Natural killer cell (primary cell): ENCODE measurements at regions not wholly inside any gene's neighbourhood (a gene's known extent, or its start where the extent isn't known, plus 50 kb on each side); places are given as distances from the start of the nearest gene placed in this dataset.
"Not testable (repeated sequence)": the region's sequence is repeated elsewhere in the genome, so short reads cannot be mapped to it uniquely, and the experiment has no call there.

Experiments
- ATAC-seq, 3 donors: fragments of 150-1000 bp in 2 of 3; fragments of 200-7000 bp in 1 of 3; cut with Tn5 transposase; 1 replicate in 1 of 3; 2 replicates in 2 of 3; pipeline ENCODE4 v1.10.0; 2021; ENCODE audit warnings: mild to moderate bottlenecking in 2 of 3, moderate library complexity in 2 of 3
- DNase-seq, 2 donors: peaks; one replicate each; pipeline versions ENCODE4 v3.0.0 to v3.0.0-alpha.2; 2013 to 2021; ENCODE audit warnings: mixed read lengths in 1 of 2
- H3K27ac ChIP-seq: one replicate; pipeline ENCODE4 v1.5.1; 2013; ENCODE audit warnings: mild to moderate bottlenecking, low read length
- H3K27me3 ChIP-seq: one replicate; pipeline ENCODE4 v1.6.1; 2013; ENCODE audit warnings: low read length; ENCODE audit not compliant: control insufficient read depth, insufficient read depth
- H3K36me3 ChIP-seq: one replicate; pipeline ENCODE4 v1.6.1; 2013; ENCODE audit warnings: low read length; ENCODE audit not compliant: control insufficient read depth, insufficient read depth
- H3K4me1 ChIP-seq: one replicate; pipeline ENCODE4 v1.6.1; 2013; ENCODE audit warnings: low read length; ENCODE audit not compliant: control insufficient read depth, insufficient read depth
- H3K4me3 ChIP-seq: one replicate; pipeline ENCODE4 v1.5.1; 2013; ENCODE audit warnings: low read length
- H3K9me3 ChIP-seq: one replicate; pipeline ENCODE4 v1.6.1; 2013; ENCODE audit warnings: low read length; ENCODE audit not compliant: control insufficient read depth, insufficient read depth
- H3K27ac Mint-ChIP-seq, 2 donors: one replicate each; pipeline ENCODE4 v1.8.0; 2022; ENCODE audit warnings: mild to moderate bottlenecking in 2 of 2, mixed read lengths in 2 of 2, moderate library complexity in 1 of 2
- H3K27me3 Mint-ChIP-seq, 2 donors: one replicate each; pipeline ENCODE4 v1.8.0; 2022; ENCODE audit warnings: low read depth in 2 of 2, mixed read lengths in 2 of 2
- H3K36me3 Mint-ChIP-seq: one replicate; pipeline ENCODE4 v1.8.0; 2022; ENCODE audit warnings: mixed read lengths
- H3K4me1 Mint-ChIP-seq, 2 donors: one replicate each; pipeline ENCODE4 v1.8.0; 2022; ENCODE audit warnings: mixed read lengths in 2 of 2
- H3K4me3 Mint-ChIP-seq: one replicate; pipeline ENCODE4 v1.8.0; 2022; ENCODE audit warnings: mild to moderate bottlenecking, moderate library complexity, mixed read lengths
- H3K9me3 Mint-ChIP-seq, 2 donors: one replicate each; pipeline ENCODE4 v1.8.0; 2022; ENCODE audit warnings: mixed read lengths in 2 of 2
- CTCF ChIP-seq: fragments of 200-600 bp; IDR thresholded peaks from one replicate; pipeline ENCODE4 v1.8.0; 2022; ENCODE audit warnings: antibody characterized with exemption
- WGBS: methylation state at CpG from one replicate; pipeline ENCODE4 v1.1.7; 2013; ENCODE audit warnings: missing lambda C conversion rate; ENCODE audit not compliant: insufficient coverage; 5-methylcytosine and 5-hydroxymethylcytosine counted together
- intact Hi-C: fragments of 100-400 bp; cut with micrococcal nuclease; formaldehyde crosslinking; loops from one replicate; pipeline ENCODE4 v1.14.2; 2022

GRCh38 chr9:89695441-89695891 is 90.7 kb downstream of the GADD45G start:
- intact Hi-C loops = no loop called here

GRCh38 chr9:89695979-89696378 is 91.2 kb downstream of the GADD45G start:
- WGBS = 94% methylated on average over 6 of the region's 6 CpGs
- not testable (repeated sequence) for H3K4me1 Mint-ChIP-seq, H3K9me3 Mint-ChIP-seq

More at GRCh38 chr9:89695441-89695891, 90.7 kb downstream of the GADD45G start:
- Histone ChIP-seq H3K4me1 (peaks cover 7% of the 10 kb centered on the region), H3K4me3 (no peak overlapping the region), H3K27ac (no peak overlapping the region), H3K9me3 (no peaks in the 10 kb centered on the region), H3K27me3 (no peaks in the 10 kb centered on the region), H3K36me3 (no peaks in the 10 kb centered on the region)
- H3K36me3 Mint-ChIP-seq = no peaks in the 10 kb centered on the region
- H3K27ac Mint-ChIP-seq = no peak overlapping the region
- ATAC-seq (no peak), DNase-seq (no peak)
- H3K4me1 Mint-ChIP-seq = peaks cover 2 to 6% of the 10 kb centered on the region in 2 donors
- H3K9me3 Mint-ChIP-seq = no peaks in the 10 kb centered on the region
- WGBS = 92% methylated on average over 5 of the region's 5 CpGs
- no peak overlapping the region for H3K4me3 Mint-ChIP-seq
- no peaks in the 10 kb centered on the region for H3K27me3 Mint-ChIP-seq
- no peak for TF ChIP-seq CTCF

GRCh38 chr9:89696780-89697179 is 92.0 kb downstream of the GADD45G start:
- Histone ChIP-seq H3K4me3 (no peak overlapping the region), H3K27me3 (no peaks in the 10 kb centered on the region), H3K4me1 (peaks cover 15% of the 10 kb centered on the region), H3K27ac (no peak overlapping the region), H3K9me3 (no peaks in the 10 kb centered on the region), H3K36me3 (no peaks in the 10 kb centered on the region)
- no peak for TF ChIP-seq CTCF
- Mint-ChIP-seq H3K27me3 (no peaks in the 10 kb centered on the region), H3K9me3 (no peaks in the 10 kb centered on the region), H3K36me3 (no peaks in the 10 kb centered on the region), H3K4me1 (peaks cover 6% of the 10 kb centered on the region in 2 donors), H3K4me3 (no peak overlapping the region), H3K27ac (no peak overlapping the region)
- intact Hi-C loops = no loop called here
- no peak for DNase-seq
- no peak for ATAC-seq
- WGBS = 96% methylated on average over 2 of the region's 2 CpGs

More at GRCh38 chr9:89695979-89696378, 91.2 kb downstream of the GADD45G start:
- H3K27ac Mint-ChIP-seq, H3K36me3 ChIP-seq, ATAC-seq, H3K4me3 Mint-ChIP-seq, H3K4me3 ChIP-seq, intact Hi-C loops, H3K27ac ChIP-seq, H3K27me3 ChIP-seq, H3K4me1 ChIP-seq, DNase-seq, H3K9me3 ChIP-seq, H3K36me3 Mint-ChIP-seq, H3K27me3 Mint-ChIP-seq: not testable (repeated sequence)

- WGBS = 97% methylated on average over 3 of the region's 3 CpGs
- no peak overlapping the region for H3K27ac Mint-ChIP-seq
- H3K4me3 ChIP-seq = no peak overlapping the region
- peaks cover 0 to 2% of the 10 kb centered on the region in 2 donors for H3K27me3 Mint-ChIP-seq
- H3K4me1 ChIP-seq = peaks cover 21% of the 10 kb centered on the region
- no peak for ATAC-seq
- no peaks in the 10 kb centered on the region for H3K9me3 Mint-ChIP-seq
- intact Hi-C loops = no loop called here
- peaks cover 6% of the 10 kb centered on the region in 2 donors for H3K4me1 Mint-ChIP-seq
- no peaks in the 10 kb centered on the region for H3K36me3 ChIP-seq
- H3K4me3 Mint-ChIP-seq = no peak overlapping the region
- DNase-seq = no peak
- H3K27me3 ChIP-seq = no peaks in the 10 kb centered on the region
- no peaks in the 10 kb centered on the region for H3K9me3 ChIP-seq
- H3K27ac ChIP-seq = no peak overlapping the region
- H3K36me3 Mint-ChIP-seq = no peaks in the 10 kb centered on the region
- TF ChIP-seq CTCF = no peak
Observed at GRCh38 chr9:89697553-89697952, 92.7 kb downstream of the GADD45G start.
